NCI-H2081 (cell line): ENCODE measurements at regions not wholly inside any gene's neighbourhood (a gene's known extent, or its start where the extent isn't known, plus 50 kb on each side); places are given as distances from the start of the nearest gene placed in this dataset.
A peak's percentile ranks its signal among the peaks of the same experiment; 100 is the strongest.
"Not testable (repeated sequence)": the region's sequence is repeated elsewhere in the genome, so short reads cannot be mapped to it uniquely, and the experiment has no call there.

ENCODE experiments used
- DNase-seq, 2 experiments: peaks; one replicate each; lab custom pipeline; 2025; lab: John Stamatoyannopoulos, UW

DNA sequence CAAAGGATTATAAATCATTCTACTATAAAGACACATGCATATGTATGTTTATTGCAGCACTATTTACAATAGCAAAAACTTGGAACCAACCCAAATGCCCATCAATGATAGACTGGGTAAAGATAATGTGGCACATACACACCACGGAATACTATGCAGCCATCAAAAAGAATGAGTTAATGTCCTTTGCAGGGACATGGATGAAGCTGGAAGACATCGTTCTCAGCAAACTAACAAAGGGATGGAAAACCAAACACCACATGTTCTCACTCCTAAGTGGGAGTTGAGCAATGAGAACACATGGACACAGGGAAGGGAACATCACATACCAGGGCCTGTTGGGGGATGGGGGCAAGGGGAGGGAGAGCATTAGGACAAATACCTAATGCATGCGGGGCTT, 133.2 kb downstream of the ATXN3L start:
- not testable (repeated sequence) for DNase-seq

DNA sequence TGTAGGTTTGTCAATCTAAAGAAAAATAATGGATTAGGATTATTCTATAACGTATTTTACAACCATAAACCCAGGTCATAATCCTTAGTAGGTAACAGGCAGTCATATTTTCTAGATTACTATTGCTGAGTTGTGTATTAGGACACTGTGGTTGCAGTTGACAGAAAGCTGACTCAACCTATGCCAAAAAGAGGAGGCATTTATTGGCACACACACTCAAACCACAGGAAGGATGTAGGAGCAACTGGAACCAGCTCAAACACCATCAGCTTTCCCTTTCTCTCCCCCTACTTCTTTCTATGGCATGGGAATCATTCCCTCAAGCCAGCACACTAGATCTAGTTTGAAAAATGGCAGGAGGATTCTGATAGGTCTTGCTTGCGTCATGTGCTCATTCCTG, 136.4 kb upstream of the FAM9C start:
- DNase-seq: no peak

DNA sequence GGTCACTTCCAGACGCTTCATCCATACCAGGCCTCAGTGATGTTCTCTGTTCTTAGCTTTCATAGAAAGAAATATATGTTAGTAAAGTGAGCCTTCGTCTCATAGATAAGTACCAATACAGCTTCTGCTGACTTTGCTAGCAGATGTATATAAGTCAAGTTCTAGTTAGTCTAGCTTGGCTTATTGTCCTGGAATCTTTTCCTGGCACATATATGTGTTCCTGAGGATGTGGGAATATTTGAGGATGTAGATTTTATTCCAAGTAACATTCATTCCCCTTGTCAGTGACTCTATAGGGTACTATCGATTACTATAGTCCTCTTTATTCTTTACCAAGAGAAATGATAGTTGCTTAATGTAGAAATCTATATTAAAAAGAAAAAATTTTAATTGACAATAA, 135.2 kb upstream of the FAM9C start:
- no peak for DNase-seq

DNA sequence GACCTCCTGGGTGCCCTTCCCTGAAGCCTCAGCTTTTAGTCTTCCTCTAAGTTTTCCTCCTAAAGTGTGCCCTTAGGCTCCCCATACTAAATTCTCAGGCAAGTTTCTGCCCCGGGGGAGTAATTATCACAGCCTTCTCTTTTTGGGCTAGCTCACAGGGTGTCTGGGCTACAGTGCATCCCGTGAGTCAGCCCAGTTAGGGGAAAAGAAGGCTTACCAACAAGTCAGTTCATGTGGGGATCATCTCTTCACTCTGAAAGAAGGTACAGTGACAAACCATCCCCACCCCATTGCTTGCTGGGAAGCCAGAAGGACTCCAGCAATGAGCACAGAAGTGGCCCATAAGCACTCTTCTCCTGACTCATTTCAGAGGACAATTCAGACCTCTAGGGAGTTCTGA, 134.7 kb upstream of the FAM9C start:
- DNase-seq: no peak

DNA sequence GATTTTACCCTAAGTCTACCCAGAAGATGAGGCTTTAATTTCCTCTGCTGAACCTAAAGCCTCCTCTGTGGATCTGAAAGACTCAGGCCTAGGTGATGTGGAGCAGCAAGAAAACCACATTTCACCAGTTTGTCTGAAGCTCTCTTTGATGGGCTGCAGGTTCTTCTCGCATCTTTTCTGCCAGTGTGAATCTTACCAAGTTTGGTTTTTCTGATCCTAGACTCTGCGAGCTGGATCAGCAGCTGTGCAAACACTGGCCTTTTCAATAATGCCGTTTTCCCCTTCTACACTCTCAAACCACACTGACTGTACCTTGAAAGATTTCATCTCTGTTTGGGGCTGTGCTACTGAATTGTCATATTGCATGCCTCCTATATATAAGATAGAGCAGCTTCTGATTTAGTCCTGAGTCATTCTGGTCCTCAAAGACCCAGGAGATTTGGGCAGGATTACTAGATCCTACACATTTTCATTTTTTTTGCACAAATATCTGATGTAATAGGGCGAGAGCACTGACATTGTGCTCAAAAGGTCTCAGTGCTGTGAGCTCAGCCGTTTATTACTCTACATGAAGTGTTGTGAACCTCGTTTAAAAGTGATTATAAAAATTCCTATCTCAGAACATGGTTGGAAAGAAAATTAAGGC, 133.6 kb upstream of the FAM9C start:
- DNase-seq: peak in 1 of 2 experiments; percentile 46

DNA sequence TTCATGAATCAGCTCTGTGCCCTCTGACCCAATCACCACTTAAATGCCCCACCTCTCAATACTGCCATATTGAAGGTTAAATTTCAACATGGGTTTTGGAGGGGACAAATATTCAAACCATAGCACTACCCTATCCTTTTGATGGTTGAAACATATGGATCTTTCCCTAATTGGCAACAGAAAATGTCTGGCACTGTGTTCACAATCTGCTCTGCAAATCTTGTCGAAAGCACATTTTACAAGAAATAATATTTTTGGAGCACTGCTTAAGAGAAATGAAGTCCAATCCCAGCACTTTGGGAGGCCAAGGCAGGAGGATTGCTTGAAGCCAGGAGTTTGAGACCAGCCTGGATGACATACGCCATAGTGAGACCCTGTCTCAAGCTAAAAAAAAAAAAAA, 130.6 kb upstream of the FAM9C start:
- no peak for DNase-seq

DNA sequence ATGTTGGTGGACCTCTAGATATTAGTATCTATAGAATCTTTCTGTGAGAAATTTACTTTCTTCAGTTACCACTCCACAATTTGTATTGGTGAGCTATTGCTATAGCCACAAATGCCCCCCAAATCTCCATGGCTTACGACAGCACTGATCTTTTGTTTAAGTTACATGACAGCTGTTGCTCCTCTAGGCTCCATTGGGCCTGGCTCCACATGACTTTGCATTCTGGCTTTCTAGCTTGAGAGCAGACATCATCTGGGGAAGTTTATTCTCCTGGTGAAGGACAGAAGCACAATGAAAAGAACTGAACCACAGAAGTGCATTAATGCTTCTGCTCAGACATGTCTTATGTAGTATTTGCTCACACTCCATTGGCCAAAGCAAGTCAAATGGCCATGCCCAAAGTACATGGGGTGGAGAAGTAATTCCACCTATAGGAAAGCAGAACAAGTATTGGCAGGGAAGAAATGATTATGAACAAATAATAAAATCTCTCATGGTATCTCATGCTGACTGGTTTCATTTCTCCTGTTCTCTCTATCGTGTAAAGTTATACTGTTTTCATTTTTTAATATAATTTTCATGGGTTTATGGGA, 126.6 kb upstream of the FAM9C start:
- no peak for DNase-seq

DNA sequence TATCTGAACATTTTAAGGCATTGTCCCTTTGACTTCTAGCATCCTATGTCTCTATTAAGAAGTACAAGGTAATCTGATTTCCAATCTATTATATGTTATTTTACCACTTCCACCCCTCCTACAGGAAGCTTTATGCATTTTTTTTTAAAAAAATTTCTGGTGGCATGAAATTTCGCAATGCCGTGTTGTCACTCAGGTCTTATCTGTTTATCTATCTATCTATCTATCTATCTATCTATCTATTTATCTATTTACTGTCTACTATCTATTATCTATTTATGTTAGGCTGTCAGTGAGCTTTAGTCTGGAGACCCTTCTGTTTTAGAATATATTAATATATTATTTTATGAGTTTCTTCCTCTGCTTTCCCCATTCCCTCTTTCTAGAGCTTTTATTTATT, 125.3 kb upstream of the FAM9C start:
- DNase-seq: no peak

DNA sequence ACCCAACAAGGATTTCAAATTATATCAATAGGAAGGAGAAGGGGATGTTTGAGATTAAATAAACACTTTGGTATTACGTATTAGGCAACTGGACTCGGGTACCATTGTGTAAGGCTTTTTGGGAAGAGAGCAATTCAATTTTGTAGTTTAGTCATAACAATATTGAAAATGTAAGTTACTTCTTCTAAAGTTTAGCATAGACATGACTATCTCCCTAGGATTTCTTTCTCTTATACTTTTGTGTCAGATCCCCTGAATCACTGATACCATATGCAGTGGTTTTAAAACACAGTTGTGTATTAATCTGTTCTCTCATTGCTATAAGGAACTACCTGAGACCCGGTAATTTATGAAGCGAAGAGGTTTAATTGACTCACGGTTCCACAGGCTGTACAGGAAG, 123.8 kb upstream of the FAM9C start:
- DNase-seq: no peak

DNA sequence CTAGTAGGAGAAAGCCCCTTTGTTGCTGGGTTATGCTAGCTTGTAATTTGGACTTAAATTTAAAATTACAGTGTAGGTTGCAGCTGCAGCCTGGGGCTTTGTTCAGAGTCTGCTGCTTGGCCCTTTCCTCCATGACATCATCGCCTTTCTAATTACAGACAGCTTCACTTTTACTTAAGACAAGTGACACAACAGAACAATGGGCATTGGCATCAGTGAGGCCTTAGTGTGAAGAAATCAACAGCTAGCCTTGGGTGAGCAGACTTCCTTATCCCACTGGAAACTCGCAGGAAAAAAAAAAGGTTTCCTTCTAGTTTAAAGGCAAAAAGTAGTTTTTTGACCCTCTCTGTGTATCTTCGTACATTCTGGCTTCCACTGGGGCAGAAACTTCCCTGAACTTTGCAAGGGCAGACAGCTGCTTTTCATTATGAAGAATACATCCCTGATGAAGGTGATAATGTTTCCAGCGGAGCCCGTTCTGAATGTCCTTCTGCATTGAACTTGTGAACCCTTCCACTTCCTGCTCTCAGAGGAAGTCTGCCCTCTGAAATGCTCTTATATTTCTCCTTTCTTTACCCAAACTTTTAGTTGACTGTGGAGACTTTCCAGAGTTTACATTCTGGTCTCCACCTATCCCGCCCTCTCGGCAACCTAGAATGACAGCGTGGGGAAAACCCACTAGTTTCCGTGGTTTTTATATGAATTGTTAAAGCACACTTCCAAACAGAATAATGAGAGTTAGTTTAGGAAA, 123.2 kb upstream of the FAM9C start:
- DNase-seq: peak; percentile 36 to 77

DNA sequence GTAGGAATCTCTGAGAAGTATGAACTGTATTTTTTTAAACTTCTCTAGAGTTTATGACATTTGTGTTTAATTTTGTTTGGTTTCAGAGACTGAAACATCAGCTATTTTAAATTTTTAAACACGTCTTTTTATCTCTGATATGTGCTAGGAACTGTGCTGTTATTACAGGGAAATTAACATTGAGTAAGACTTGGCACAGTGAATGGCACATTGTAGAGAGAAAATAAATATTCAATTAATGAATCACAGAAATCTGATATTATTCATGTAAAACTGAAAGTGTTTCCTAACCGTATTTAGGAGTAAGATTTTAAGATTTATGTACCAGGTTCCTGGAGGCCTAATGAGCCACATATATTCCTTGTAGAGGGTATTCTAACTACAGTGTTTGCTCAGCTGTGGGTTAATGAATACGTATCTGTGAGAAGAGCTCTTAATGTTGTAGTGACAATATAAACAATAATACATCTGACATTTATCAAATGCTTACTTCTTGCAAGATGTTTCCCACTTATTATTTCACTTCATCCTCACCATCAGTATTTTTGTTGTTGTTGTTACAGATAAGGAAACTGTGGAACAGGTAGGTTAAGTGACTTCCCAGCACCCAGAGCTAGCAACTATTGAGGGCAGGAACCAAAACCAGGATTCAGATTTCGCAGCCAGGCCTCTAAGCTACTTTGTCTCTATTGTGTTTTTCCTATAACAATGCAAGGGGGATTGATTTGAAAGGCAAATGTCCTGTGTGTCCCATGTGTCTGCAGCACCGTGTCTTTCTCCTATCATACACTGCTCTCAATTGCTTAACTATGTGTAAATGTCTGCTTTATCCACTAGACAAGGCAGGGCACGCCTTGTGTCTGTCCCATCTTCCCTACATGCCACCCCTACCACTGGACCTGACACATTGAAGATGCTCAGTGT, 121.1 kb upstream of the FAM9C start:
- DNase-seq: peak; percentile 51 to 77

DNA sequence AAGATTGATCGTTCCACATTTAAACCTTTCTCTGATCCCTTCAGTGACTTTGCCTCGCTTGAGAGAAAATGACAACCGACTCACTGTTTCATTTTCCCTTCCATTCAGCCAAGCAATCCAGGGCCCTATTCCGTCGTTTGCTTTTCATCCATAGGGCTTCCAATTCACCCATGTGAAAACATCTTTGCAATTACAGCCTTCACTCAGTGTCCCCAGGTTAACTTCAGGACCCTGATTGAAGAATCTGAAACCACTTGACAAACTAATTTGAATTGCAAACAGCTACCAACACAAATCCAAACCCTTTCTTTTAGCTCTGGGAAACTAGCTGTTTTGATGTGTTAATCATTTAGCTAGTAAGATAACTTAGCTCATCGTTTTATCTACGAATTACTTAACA, 120.2 kb upstream of the FAM9C start:
- DNase-seq: no peak

DNA sequence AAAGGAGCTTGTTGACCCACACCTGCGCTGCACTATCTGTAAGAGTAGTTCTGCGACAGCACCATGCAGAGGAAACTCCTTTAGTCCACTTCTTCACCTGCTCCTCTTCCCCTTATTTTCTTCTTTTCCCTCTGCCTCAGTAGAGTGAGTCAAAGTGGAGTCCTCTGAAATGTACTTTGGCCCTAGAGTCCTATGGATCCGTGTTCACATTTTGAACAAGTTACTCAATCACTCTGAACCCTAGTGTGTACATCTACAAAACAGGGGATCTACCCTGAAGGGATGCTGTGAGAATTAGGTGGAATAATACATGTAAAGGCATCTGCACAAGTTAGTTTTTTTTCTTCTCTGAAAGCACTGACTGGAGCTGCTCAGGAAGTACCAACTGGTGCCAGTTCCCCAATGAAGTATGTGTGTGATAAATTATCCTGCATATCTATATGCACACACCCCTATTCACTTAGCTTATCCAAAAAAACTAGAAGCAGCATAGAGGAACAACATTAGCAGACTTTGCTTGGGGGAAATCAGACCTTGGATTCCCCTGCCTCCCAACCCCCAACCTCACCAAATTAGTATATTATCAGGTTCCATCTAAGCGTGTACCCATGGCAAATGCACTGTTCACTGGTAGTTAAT, 118.5 kb upstream of the FAM9C start:
- no peak for DNase-seq

DNA sequence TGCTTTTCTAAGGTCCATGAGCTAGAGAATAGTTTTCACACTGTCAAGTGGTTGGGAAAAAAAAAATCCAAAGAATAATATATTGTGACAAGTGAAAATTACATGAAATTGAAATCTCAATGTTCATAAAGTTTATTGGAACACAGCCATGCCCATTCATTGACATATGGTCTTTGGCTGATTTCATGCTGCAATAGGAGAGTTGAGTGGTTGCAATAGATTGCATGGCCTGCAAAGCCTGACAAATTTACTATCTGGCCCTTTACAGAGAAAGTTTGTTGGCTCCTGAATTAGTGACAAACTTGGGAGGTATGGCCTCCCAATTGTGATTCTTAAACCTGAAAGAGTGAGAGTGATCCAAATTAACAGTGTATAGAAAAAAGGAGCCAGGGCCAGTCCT, 115.5 kb upstream of the FAM9C start:
- DNase-seq: no peak

DNA sequence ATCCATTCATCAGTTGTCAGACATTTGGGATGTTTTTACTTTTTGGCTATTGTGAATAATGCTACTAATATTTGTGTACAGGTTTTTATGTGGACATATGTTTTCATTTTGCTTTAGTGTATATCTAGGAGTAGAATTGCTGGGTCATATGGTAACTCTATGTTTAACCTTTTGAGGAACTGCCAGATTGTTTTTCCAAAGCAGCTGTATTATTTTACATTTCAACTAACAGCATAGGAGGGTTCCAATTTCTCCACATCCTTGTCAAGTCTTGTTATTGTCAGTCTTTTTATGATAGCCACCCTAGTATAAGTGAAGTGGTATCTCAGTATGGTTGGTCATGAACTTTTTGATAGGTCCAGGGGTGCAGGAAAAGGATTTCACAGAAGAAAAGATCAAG, 114.5 kb upstream of the FAM9C start:
- no peak for DNase-seq

DNA sequence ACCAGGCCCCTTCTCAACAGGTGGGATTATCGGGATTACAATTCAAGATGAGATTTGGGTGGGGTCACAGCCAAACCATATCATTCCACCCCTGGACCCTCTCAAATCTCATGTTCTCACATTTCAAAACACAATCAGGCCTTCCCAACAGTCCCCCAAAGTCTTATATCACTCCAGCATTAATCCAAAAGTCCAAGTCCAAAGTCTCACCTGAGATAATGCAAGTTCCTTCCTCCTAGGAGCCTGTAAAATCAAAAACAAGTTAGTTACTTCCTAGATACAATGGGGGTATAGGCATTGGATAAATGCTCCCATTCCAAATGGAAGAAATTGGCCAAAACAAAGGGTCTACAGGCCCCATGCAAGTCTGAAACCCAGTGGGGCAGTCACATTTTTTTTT, 111.1 kb upstream of the FAM9C start:
- DNase-seq: not testable (repeated sequence)

DNA sequence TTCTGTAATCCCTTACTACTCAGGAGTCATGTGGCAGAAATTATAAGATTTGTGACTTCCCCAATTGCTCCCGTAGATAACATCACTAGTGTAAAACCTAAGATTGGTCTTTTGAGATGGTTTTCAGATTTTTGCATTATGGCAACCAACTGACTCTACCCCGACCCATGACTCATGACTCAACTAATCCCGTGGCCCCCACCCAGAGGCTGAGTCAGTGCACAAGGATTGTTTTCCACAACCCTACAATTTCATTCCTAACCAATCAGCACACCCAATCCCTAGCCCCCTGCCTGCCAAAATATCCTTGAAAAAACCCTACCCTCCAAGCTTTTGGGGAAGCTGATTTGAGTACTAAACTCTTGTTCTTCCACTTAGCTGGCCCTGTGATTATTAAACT, 109.4 kb upstream of the FAM9C start:
- DNase-seq: no peak

DNA sequence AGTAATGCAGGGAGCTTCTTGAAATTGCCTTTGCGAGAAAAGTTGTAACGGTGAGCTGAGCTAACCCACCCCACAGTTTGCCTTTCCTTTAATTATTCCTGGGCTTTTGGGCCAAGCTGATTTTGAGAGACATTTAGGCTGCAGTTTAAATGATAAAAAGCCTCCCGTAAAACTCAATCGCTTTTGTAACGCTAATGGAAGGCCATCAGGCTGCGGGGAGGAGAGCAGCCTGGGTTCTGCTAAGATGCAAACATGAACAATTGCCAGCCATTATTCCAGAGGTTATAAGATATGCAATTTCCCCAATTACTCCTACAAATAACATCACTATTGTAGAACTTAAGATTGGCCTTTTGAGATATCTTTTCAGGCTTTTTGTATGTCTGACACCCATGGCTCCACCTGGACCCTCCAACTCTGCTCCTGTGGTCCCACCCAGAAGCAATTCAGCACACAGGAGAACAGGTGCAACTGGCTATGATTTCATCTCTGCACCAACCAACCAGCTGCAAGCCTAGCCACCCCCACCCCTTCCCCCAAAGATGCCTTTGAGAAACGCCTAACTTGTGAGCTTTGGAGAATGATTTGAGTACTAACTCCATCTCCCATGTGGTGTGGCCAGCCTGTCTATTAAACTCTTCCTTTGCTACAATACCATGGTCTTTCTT, 108.2 kb upstream of the FAM9C start:
- no peak for DNase-seq

DNA sequence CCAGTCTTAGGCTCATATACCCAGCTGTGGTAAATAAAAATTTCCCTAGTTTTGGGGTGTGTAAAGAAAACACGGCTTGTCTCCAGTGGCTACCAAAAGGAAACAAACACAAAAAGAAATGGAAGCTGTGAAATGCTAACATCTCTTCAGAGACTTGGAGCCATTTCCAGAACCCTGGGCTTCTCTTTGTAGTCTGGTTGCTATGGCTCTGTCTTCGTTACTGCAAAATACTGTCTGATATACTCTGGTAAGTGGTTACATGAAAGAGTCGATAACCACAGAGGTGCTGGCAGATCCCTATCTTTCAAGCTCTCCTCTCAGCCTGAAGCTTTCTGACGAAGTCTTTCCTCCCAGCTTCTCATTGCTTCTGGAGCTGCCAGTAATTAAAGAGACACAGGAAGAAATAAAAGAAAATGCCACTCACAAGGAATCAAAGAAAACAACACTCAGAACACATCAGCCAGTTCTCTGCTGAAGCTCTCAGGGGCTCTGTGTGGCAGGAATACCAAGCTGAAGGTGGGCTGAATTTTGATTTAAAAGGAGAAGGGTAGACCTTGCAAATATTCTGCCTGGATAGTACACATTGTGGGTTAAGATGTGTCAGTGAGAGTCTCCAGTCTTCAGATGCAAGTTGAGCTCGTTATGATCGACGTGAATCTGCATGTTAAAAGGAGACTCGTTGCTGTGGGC, 107.6 kb upstream of the FAM9C start:
- no peak for DNase-seq

DNA sequence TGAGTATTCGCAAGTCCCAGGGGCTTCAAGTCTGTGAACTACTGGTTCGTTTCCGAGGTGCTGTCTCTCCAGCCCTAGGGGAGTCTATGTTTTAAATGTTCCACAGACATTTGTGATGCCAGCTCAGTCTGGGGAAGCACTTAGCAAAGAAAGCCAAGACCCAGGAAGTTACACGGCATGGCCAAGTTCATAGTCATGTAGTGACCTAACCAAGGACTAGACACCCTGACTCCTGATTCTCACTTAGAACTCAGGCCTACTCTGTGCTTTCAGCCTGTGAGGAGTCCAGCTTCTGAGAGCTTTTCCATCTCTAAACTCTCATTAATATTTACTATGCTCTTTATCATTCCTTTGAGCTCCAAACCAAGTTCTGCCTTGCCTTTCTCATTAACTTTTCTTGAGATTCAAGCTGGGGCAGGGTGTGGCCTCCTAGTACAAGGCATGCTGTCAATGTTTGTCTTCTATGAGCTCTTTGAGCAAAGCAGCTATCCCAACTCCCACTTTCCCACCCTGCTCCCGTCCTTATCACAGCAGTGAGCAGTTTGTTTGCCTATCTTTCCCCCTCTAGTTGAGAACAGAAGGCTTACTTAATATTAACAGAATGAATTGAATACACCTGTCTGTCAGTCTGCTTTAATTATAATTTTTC, 105.4 kb upstream of the FAM9C start:
- DNase-seq: no peak
